OCI-LY7 (cell line): ENCODE measurements at regions not wholly inside any gene's neighbourhood (a gene's known extent, or its start where the extent isn't known, plus 50 kb on each side); places are given as distances from the start of the nearest gene placed in this dataset.

Experiments used
- BruUV-seq: library from RNA; stranded (reverse); fragments of 400-500 nt; replicated peaks from 2 replicates; lab custom pipeline; 2021; lab: Mats Ljungman, UMichigan
- CTCF ChIA-PET: fragments of 300-600 bp; sonication (Branson Sonifier 250); formaldehyde crosslinking; loops from one replicate; lab custom pipeline; 2022; ENCODE audit warnings: antibody characterized with exemption; ENCODE audit not compliant: unreplicated experiment; lab: Charles Lee
- POLR2A ChIA-PET: fragments of 300-600 bp; sonication (Branson Sonifier 250); formaldehyde crosslinking; loops from one replicate; lab custom pipeline; 2022; ENCODE audit warnings: antibody characterized with exemption; lab: Charles Lee
- DNase-seq: peaks from one replicate; pipeline ENCODE4 v3.0.0-alpha.2; 2015; ENCODE audit warnings: low spot score
- H2AFZ ChIP-seq: fragments of 200-600 bp; sonication (generic), shearing (Covaris generic); 2 replicates; pipeline ENCODE4 v1.6.1; 2014; ENCODE audit warnings: mild to moderate bottlenecking, antibody characterized with exemption, low read length, moderate library complexity
- H3K27ac ChIP-seq: fragments of 200-600 bp; sonication (generic); 2 replicates; pipeline ENCODE4 v1.5.1; 2014; ENCODE audit warnings: mixed run types, low read depth, mild to moderate bottlenecking, moderate library complexity, low read length, inconsistent platforms; ENCODE audit not compliant: poor library complexity, severe bottlenecking
- H3K36me3 ChIP-seq: fragments of 200-600 bp; sonication (generic); 2 replicates; pipeline ENCODE4 v1.6.1; 2014; ENCODE audit warnings: mild to moderate bottlenecking, antibody characterized with exemption, low read length, moderate library complexity, mixed read lengths; ENCODE audit not compliant: insufficient read depth
- H3K4me1 ChIP-seq: fragments of 200-600 bp; sonication (generic); 2 replicates; pipeline ENCODE4 v1.5.1; 2014; ENCODE audit warnings: mild to moderate bottlenecking, low read length; ENCODE audit not compliant: insufficient read depth, poor library complexity, severe bottlenecking
- H3K4me2 ChIP-seq: fragments of 200-600 bp; sonication (generic); 2 replicates; pipeline ENCODE4 v1.6.1; 2014; ENCODE audit warnings: mild to moderate bottlenecking, low read length
- H3K4me3 ChIP-seq: fragments of 200-600 bp; sonication (generic); 2 replicates; pipeline ENCODE4 v1.5.1; 2014; ENCODE audit warnings: mild to moderate bottlenecking, low read depth, low read length; ENCODE audit not compliant: poor library complexity, severe bottlenecking
- H3K79me2 ChIP-seq: fragments of 200-600 bp; sonication (generic); 2 replicates; pipeline ENCODE4 v1.6.1; 2016; ENCODE audit warnings: low read depth, mild to moderate bottlenecking, low read length, moderate library complexity, mixed read lengths; ENCODE audit not compliant: insufficient read depth
- H3K9me2 ChIP-seq: fragments of 200-600 bp; sonication (generic); 2 replicates; pipeline ENCODE4 v1.6.1; 2016; ENCODE audit warnings: mild to moderate bottlenecking, low read length, mixed read lengths; ENCODE audit not compliant: insufficient read depth
- H3K9me3 ChIP-seq: fragments of 200-600 bp; sonication (generic); 2 replicates; pipeline ENCODE4 v1.6.1; 2014; ENCODE audit warnings: mild to moderate bottlenecking, mixed run types, low read length, mixed read lengths
- H4K20me1 ChIP-seq: fragments of 200-600 bp; sonication (generic); 2 replicates; pipeline ENCODE4 v1.6.1; 2014; ENCODE audit warnings: mild to moderate bottlenecking, antibody characterized with exemption, low read length, moderate library complexity, mixed read lengths; ENCODE audit not compliant: insufficient read depth
- EZH2phosphoT487 ChIP-seq: fragments of 200-600 bp; sonication (generic); IDR thresholded peaks from 2 replicates; pipeline ENCODE4 v1.6.1; 2018; ENCODE audit warnings: low read depth, borderline replicate concordance, mild to moderate bottlenecking, mixed run types, antibody characterized with exemption, low read length, moderate library complexity, mixed read lengths
- intact Hi-C: fragments of 100-400 bp; cut with micrococcal nuclease; formaldehyde crosslinking; loops from one replicate; pipeline ENCODE4 v1.10.0; 2022; ENCODE audit not compliant: unreplicated experiment
- TF ChIP-seq, protein P1 (sequence below): fragments of 200-600 bp; sonication (generic); conservative IDR thresholded peaks from 2 replicates; pipeline ENCODE4 v1.5.1; 2014; ENCODE audit warnings: mild to moderate bottlenecking, antibody characterized with exemption, low read length, moderate library complexity, mixed read lengths

GRCh38 chr6:167664678-167665660 is 161.7 kb upstream of the AFDN start:
- Histone ChIP-seq H3K4me3 (no peak overlapping the region), H3K79me2 (no peaks in the 10 kb centered on the region), H2AFZ (no peak overlapping the region), H3K9me2 (no peaks in the 10 kb centered on the region), H3K4me2 (no peak overlapping the region), H3K9me3 (no peaks in the 10 kb centered on the region), H4K20me1 (no peaks in the 10 kb centered on the region), H3K36me3 (no peaks in the 10 kb centered on the region), H3K27ac (no peak overlapping the region), H3K4me1 (no peaks in the 10 kb centered on the region)
- no peak for DNase-seq
- TF ChIP-seq EZH2phosphoT487: no peak
- TF ChIP-seq, protein P1, sequence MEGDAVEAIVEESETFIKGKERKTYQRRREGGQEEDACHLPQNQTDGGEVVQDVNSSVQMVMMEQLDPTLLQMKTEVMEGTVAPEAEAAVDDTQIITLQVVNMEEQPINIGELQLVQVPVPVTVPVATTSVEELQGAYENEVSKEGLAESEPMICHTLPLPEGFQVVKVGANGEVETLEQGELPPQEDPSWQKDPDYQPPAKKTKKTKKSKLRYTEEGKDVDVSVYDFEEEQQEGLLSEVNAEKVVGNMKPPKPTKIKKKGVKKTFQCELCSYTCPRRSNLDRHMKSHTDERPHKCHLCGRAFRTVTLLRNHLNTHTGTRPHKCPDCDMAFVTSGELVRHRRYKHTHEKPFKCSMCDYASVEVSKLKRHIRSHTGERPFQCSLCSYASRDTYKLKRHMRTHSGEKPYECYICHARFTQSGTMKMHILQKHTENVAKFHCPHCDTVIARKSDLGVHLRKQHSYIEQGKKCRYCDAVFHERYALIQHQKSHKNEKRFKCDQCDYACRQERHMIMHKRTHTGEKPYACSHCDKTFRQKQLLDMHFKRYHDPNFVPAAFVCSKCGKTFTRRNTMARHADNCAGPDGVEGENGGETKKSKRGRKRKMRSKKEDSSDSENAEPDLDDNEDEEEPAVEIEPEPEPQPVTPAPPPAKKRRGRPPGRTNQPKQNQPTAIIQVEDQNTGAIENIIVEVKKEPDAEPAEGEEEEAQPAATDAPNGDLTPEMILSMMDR: no peak
- ChIA-PET POLR2A (no interaction called here), CTCF (no interaction called here)
- intact Hi-C loops: no loop called here
- no TSS peak for BruUV-seq

GRCh38 chr6:167665698-167666330 is 160.9 kb upstream of the AFDN start:
- no peaks in the 10 kb centered on the region for H4K20me1 ChIP-seq
- DNase-seq: no peak
- intact Hi-C loops: no loop called here
- CTCF ChIA-PET: no interaction called here
- no peaks in the 10 kb centered on the region for H3K79me2 ChIP-seq
- no peak overlapping the region for H3K4me3 ChIP-seq
- H3K9me3 ChIP-seq: no peaks in the 10 kb centered on the region
- no peaks in the 10 kb centered on the region for H3K4me1 ChIP-seq
- H3K9me2 ChIP-seq: no peaks in the 10 kb centered on the region
- H3K36me3 ChIP-seq: no peaks in the 10 kb centered on the region
- TF ChIP-seq EZH2phosphoT487: no peak
- TF ChIP-seq, protein P1: no peak
- H2AFZ ChIP-seq: no peak overlapping the region
- H3K4me2 ChIP-seq: no peak overlapping the region
- no peak overlapping the region for H3K27ac ChIP-seq
- POLR2A ChIA-PET: no interaction called here
- BruUV-seq: no TSS peak
